H1 (cell line): ENCODE measurements at regions not wholly inside any gene's neighbourhood (a gene's known extent, or its start where the extent isn't known, plus 50 kb on each side); places are given as distances from the start of the nearest gene placed in this dataset.

Experiments used
- CTCF ChIA-PET: fragments of 300-600 bp; sonication (Branson Sonifier 250); formaldehyde crosslinking; loops from one replicate; lab custom pipeline; 2021; ENCODE audit not compliant: partially characterized antibody; lab: Charles Lee
- POLR2A ChIA-PET: fragments of 300-600 bp; sonication (Branson Sonifier 250); formaldehyde crosslinking; loops from one replicate; lab custom pipeline; 2021; ENCODE audit warnings: inconsistent platforms; ENCODE audit not compliant: partially characterized antibody; lab: Charles Lee
- DNase-seq, 2 experiments: peaks; one replicate each; pipeline versions ENCODE4 v3.0.0 to v3.0.0-alpha.2; 2010 to 2022; ENCODE audit warnings: low spot score in 2 of 2, low read depth in 1 of 2, mixed read lengths in 1 of 2
- FAIRE-seq: peaks from 2 replicates; lab custom pipeline; 2011; peaks lifted over from hg19 to GRCh38; lab: Jason Lieb, UNC
- H2AFZ ChIP-seq: 2 replicates; pipeline ENCODE4 v1.8.1; 2012; ENCODE audit warnings: low read length, inconsistent platforms
- H2AK5ac ChIP-seq: 2 replicates; pipeline ENCODE4 v1.6.1; 2013; ENCODE audit warnings: low read depth, low read length
- H2BK120ac ChIP-seq: replicated peaks from 2 replicates; pipeline ENCODE3; 2013; ENCODE audit warnings: low read depth, low read length, inconsistent platforms
- H2BK12ac ChIP-seq: 2 replicates; pipeline ENCODE4 v1.6.1; 2013; ENCODE audit warnings: low read depth, low read length
- H2BK15ac ChIP-seq: 2 replicates; pipeline ENCODE4 v1.6.1; 2013; ENCODE audit warnings: low read length
- H2BK20ac ChIP-seq: 2 replicates; pipeline ENCODE4 v1.6.1; 2013; ENCODE audit warnings: low read length
- H2BK5ac ChIP-seq: 2 replicates; pipeline ENCODE4 v1.6.1; 2013; ENCODE audit warnings: low read depth, low read length
- H3K14ac ChIP-seq: 2 replicates; pipeline ENCODE4 v1.6.1; 2013; ENCODE audit warnings: inconsistent platforms; ENCODE audit not compliant: insufficient read length
- H3K18ac ChIP-seq: 2 replicates; pipeline ENCODE4 v1.6.1; 2013; ENCODE audit warnings: low read length; ENCODE audit errors: extremely low read depth
- H3K23ac ChIP-seq: 2 replicates; pipeline ENCODE4 v1.6.1; 2013; ENCODE audit warnings: inconsistent platforms; ENCODE audit not compliant: insufficient read length
- H3K23me2 ChIP-seq: 2 replicates; pipeline ENCODE4 v1.6.1; 2013; ENCODE audit warnings: low read depth, low read length
- H3K27ac ChIP-seq: 2 replicates; pipeline ENCODE4 v1.6.1; 2011; ENCODE audit warnings: low read depth, low read length, inconsistent platforms
- H3K27me3 ChIP-seq, 4 experiments: replicated peaks in 1 of 4; 1 replicate in 1 of 4; 2 replicates in 3 of 4; pipeline versions ENCODE4 v1.6.1 to v1.8.1; 2011 to 2013; ENCODE audit warnings: low read length in 3 of 4, mild to moderate bottlenecking in 3 of 4, inconsistent platforms in 2 of 4, mixed read lengths in 2 of 4, moderate library complexity in 1 of 4; ENCODE audit not compliant: control insufficient read depth in 3 of 4, insufficient read depth in 3 of 4; ENCODE audit errors: extremely low read depth in 1 of 4
- H3K36me3 ChIP-seq, 4 experiments: 2 replicates each; pipeline versions ENCODE4 v1.6.1 to v1.8.1; 2011 to 2013; ENCODE audit warnings: mild to moderate bottlenecking in 4 of 4, low read length in 3 of 4, moderate library complexity in 2 of 4, control low read depth in 1 of 4, inconsistent platforms in 1 of 4; ENCODE audit not compliant: insufficient read depth in 4 of 4, control insufficient read depth in 2 of 4
- H3K4ac ChIP-seq: replicated peaks from 2 replicates; pipeline ENCODE3; 2013; ENCODE audit warnings: low read length, low read depth, mixed read lengths, inconsistent platforms; ENCODE audit not compliant: insufficient read length
- H3K4me1 ChIP-seq, 4 experiments: replicated peaks in 1 of 4; 1 replicate in 1 of 4; 2 replicates in 3 of 4; pipeline versions ENCODE4 v1.6.1 to v1.8.1; 2011 to 2013; ENCODE audit warnings: low read length in 3 of 4, inconsistent platforms in 2 of 4, mixed read lengths in 1 of 4; ENCODE audit not compliant: insufficient read depth in 4 of 4, control insufficient read depth in 3 of 4
- H3K4me2 ChIP-seq, 2 experiments: 2 replicates each; pipeline versions ENCODE4 v1.6.1 to v1.8.1; 2011 to 2013; ENCODE audit warnings: low read depth in 2 of 2, low read length in 2 of 2, control low read depth in 1 of 2, inconsistent platforms in 1 of 2, mild to moderate bottlenecking in 1 of 2; ENCODE audit not compliant: insufficient read depth in 1 of 2
- H3K4me3 ChIP-seq, 4 experiments: fragments of 200-600, 300-600 bp in 1 of 4; sonication (generic), shearing (Covaris generic), sonication (Bioruptor Twin) in 1 of 4; 2 replicates each; pipeline versions ENCODE4 v1.5.1 to v1.8.1; 2011 to 2016; ENCODE audit warnings: low read length in 4 of 4, low read depth in 3 of 4, control low read depth in 2 of 4, inconsistent platforms in 2 of 4, mild to moderate bottlenecking in 2 of 4, mixed read lengths in 1 of 4, moderate library complexity in 1 of 4; ENCODE audit not compliant: insufficient read depth in 2 of 4; ENCODE audit errors: extremely low read depth in 1 of 4
- H3K56ac ChIP-seq: replicated peaks from 2 replicates; pipeline ENCODE3; 2013; ENCODE audit warnings: low read depth, mild to moderate bottlenecking, mixed read lengths, low read length, inconsistent platforms; ENCODE audit not compliant: insufficient read length
- H3K79me1 ChIP-seq: 2 replicates; pipeline ENCODE4 v1.6.1; 2013; ENCODE audit warnings: low read depth, low read length, control low read depth
- H3K79me2 ChIP-seq, 2 experiments: 2 replicates each; pipeline versions ENCODE4 v1.6.1 to v1.8.1; 2012 to 2013; ENCODE audit warnings: low read length in 2 of 2, mild to moderate bottlenecking in 2 of 2, inconsistent platforms in 1 of 2; ENCODE audit not compliant: insufficient read depth in 2 of 2, control insufficient read depth in 1 of 2
- H3K9ac ChIP-seq, 4 experiments: replicated peaks in 1 of 4; 1 replicate in 1 of 4; 2 replicates in 3 of 4; pipeline versions ENCODE4 v1.6.1 to v1.8.1; 2011 to 2013; ENCODE audit warnings: low read depth in 3 of 4, low read length in 3 of 4, control low read depth in 2 of 4, mild to moderate bottlenecking in 2 of 4, moderate library complexity in 2 of 4, inconsistent platforms in 1 of 4; ENCODE audit errors: extremely low read depth in 1 of 4
- H3K9me3 ChIP-seq, 2 experiments: 2 replicates each; pipeline versions ENCODE4 v1.6.1 to v1.8.1; 2012 to 2013; ENCODE audit warnings: mild to moderate bottlenecking in 2 of 2, moderate library complexity in 2 of 2, control low read depth in 1 of 2, inconsistent platforms in 1 of 2, low read depth in 1 of 2, low read length in 1 of 2, mixed read lengths in 1 of 2; ENCODE audit not compliant: insufficient read depth in 2 of 2
- H4K20me1 ChIP-seq, 2 experiments: replicated peaks in 1 of 2; 2 replicates each; pipeline versions ENCODE3 to v1.8.1; 2011 to 2013; ENCODE audit warnings: inconsistent platforms in 2 of 2, low read length in 2 of 2, mild to moderate bottlenecking in 1 of 2; ENCODE audit not compliant: insufficient read depth in 2 of 2, control insufficient read depth in 1 of 2
- H4K5ac ChIP-seq: 2 replicates; pipeline ENCODE4 v1.6.1; 2013; ENCODE audit warnings: low read length, low read depth, mixed read lengths, inconsistent platforms; ENCODE audit not compliant: insufficient read length
- H4K8ac ChIP-seq: 2 replicates; pipeline ENCODE4 v1.8.0; 2013; ENCODE audit warnings: mild to moderate bottlenecking, moderate library complexity, low read length, inconsistent platforms; ENCODE audit not compliant: insufficient read depth; ENCODE audit errors: extremely low read depth
- H4K91ac ChIP-seq: replicated peaks from 2 replicates; pipeline ENCODE3; 2013; ENCODE audit warnings: low read length, mixed read lengths, inconsistent platforms; ENCODE audit not compliant: insufficient read length
- RFX5 ChIP-seq: IDR thresholded peaks from 2 replicates; pipeline ENCODE4 v1.6.1; 2011; ENCODE audit warnings: low read depth, low read length, improper control_type of control experiment, borderline replicate concordance
- TF ChIP-seq, protein P1 (sequence below): IDR thresholded peaks from 2 replicates; pipeline ENCODE4 v1.6.1; 2011; ENCODE audit warnings: low read length, improper control_type of control experiment

DNA sequence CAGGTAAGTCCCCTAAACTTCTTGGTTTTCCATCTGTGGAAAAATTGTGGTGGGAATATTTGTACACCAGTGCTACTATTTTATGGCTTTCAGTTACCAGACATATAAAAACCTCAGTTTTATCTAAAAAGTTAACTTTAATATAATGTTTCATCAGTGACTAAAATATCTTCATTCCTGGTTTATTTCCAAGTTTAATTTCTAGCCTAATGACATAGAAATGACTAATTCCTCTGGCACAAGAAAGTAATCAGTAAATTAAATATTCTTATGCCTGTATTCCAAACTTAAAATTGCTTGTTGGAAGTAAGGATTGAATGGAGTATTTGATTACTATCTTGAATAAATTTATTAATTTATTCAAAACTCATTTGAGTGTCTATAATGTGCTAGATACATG, 757.0 kb downstream of the CDH11 start:
- H3K36me3 ChIP-seq, result no peaks in the 10 kb centered on the region
- no peak for TF ChIP-seq RFX5
- TF ChIP-seq, protein P1, sequence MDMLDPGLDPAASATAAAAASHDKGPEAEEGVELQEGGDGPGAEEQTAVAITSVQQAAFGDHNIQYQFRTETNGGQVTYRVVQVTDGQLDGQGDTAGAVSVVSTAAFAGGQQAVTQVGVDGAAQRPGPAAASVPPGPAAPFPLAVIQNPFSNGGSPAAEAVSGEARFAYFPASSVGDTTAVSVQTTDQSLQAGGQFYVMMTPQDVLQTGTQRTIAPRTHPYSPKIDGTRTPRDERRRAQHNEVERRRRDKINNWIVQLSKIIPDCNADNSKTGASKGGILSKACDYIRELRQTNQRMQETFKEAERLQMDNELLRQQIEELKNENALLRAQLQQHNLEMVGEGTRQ, result no peak
- TF ChIP-seq, all 59 proteins: peak for 0
- H3K79me1 ChIP-seq, result no peaks in the 10 kb centered on the region
- no peaks in the 10 kb centered on the region for H3K23me2 ChIP-seq
- no peak overlapping the region for H3K14ac ChIP-seq
- H3K23ac ChIP-seq, result no peak overlapping the region
- ChIA-PET POLR2A (no interaction called here), CTCF (no interaction called here)
- H4K20me1 ChIP-seq, result no peaks in the 10 kb centered on the region
- H3K4me2 ChIP-seq, result no peak overlapping the region
- H3K4me1 ChIP-seq, result no peaks in the 10 kb centered on the region
- H2BK15ac ChIP-seq, result no peak overlapping the region
- no peak overlapping the region for H2BK20ac ChIP-seq
- no peak overlapping the region for H4K8ac ChIP-seq
- no peak overlapping the region for H2BK12ac ChIP-seq
- H3K56ac ChIP-seq, result no peak overlapping the region
- H3K4me3 ChIP-seq, result no peak overlapping the region
- no peaks in the 10 kb centered on the region for H3K9me3 ChIP-seq
- no peak overlapping the region for H2AK5ac ChIP-seq
- DNase-seq (no peak), FAIRE-seq (no peak)
- no peak overlapping the region for H3K18ac ChIP-seq
- no peak overlapping the region for H3K4ac ChIP-seq
- no peak overlapping the region for H4K5ac ChIP-seq
- no peak overlapping the region for H2BK5ac ChIP-seq
- H4K91ac ChIP-seq, result no peak overlapping the region
- H3K79me2 ChIP-seq, result no peaks in the 10 kb centered on the region
- H3K27ac ChIP-seq, result no peak overlapping the region
- no peaks in the 10 kb centered on the region; a peak in 1 of 7 replicates for H3K27me3 ChIP-seq
- H2BK120ac ChIP-seq, result no peak overlapping the region
- H3K9ac ChIP-seq, result no peak overlapping the region
- no peak overlapping the region for H2AFZ ChIP-seq
